ENCODE measurements at regions not wholly inside any gene's neighbourhood (a gene's known extent, or its start where the extent isn't known, plus 50 kb on each side); places are given as distances from the start of the nearest gene placed in this dataset.

DNA sequence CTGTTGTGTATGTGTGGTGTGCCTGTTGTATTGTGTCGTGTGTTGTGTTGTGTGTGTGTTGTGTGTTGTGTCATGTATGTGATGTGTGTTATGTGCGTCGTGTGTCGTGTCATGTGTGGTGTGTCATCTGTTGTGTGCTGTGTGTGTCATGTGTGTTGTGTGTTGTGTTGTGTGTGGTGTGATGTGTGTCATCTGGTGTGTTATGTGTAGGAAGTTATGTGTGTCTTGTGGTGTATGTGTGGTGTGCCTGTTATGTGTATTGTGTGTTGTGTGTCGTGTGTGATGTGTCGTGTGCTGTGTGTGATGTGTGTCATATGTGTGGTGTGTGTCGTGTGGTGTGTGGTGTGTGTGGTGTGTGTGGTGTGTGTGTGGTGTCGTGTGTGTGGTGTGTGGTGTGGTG is 145.2 kb downstream of the DNAJB6 start:
- Histone ChIP-seq H4K20me1 (ENCODE audit: insufficient read depth, low read length, poor library complexity, severe bottlenecking) (no peaks in the 10 kb centered on the region), H3K36me3 (ENCODE audit: insufficient read depth, low read length) (no peaks in the 10 kb centered on the region), H3K27me3 (ENCODE audit: insufficient read depth, low read length, poor library complexity, severe bottlenecking) (no peaks in the 10 kb centered on the region), H3K9me3 (ENCODE audit: insufficient read depth, low read depth, low read length) (no peaks in the 10 kb centered on the region), H3F3A (ENCODE audit: low read depth) (no peaks in the 10 kb centered on the region), H3K9ac (ENCODE audit: low read depth, low read length, poor library complexity, severe bottlenecking) (no peak overlapping the region), H3K9me2 (replicated peaks; ENCODE audit: low read depth, low read length) (no peaks in the 10 kb centered on the region), H3K4me2 (ENCODE audit: low read depth, low read length, poor library complexity, severe bottlenecking) (no peak overlapping the region), H3K4me3 (ENCODE audit: low read length, poor library complexity, severe bottlenecking) (no peak overlapping the region), H3K4me1 (ENCODE audit: insufficient read depth, low read length, poor library complexity, severe bottlenecking) (no peaks in the 10 kb centered on the region), H2AFZ (ENCODE audit: low read length) (no peak overlapping the region), H3K79me2 (ENCODE audit: insufficient read depth, low read length) (no peaks in the 10 kb centered on the region)
- TF ChIP-seq, protein P1, sequence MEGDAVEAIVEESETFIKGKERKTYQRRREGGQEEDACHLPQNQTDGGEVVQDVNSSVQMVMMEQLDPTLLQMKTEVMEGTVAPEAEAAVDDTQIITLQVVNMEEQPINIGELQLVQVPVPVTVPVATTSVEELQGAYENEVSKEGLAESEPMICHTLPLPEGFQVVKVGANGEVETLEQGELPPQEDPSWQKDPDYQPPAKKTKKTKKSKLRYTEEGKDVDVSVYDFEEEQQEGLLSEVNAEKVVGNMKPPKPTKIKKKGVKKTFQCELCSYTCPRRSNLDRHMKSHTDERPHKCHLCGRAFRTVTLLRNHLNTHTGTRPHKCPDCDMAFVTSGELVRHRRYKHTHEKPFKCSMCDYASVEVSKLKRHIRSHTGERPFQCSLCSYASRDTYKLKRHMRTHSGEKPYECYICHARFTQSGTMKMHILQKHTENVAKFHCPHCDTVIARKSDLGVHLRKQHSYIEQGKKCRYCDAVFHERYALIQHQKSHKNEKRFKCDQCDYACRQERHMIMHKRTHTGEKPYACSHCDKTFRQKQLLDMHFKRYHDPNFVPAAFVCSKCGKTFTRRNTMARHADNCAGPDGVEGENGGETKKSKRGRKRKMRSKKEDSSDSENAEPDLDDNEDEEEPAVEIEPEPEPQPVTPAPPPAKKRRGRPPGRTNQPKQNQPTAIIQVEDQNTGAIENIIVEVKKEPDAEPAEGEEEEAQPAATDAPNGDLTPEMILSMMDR (conservative IDR thresholded peaks at IDR 0.05; ENCODE audit: low read length), result no peak
- TF ChIP-seq EZH2phosphoT487 (IDR thresholded peaks at IDR 0.05; ENCODE audit: borderline replicate concordance), result no peak

DNA sequence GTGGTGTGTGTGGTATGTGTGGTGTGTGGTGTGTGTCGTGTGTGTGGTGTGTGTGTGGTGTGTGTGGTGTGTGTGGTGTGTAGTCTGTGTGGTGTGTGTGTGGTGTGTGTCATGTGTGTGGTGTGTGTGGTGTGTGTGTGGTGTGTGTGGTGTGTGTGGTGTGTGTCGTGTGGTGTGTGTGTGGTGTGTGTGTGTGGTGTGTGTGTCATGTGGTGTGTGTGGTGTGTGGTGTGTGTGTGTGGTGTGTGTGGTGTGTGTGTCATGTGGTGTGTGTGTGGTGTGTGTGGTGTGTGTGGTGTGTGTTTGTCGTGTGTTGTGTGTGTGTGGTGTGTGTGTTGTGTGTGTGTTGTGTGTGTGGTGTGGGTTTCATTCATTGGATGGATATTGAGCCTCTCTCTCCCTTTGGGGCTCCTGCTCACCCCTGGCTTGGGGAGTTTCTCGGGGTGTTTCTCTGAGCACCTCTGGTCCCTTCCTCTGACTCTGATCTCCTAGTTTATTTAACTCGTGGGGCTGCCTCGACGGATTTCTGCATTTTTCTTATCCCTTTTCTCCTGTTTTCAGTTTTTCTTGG is 145.8 kb downstream of the DNAJB6 start:
- no peak overlapping the region for H3K4me3 ChIP-seq (ENCODE audit: low read length, poor library complexity, severe bottlenecking)
- H3K36me3 ChIP-seq (ENCODE audit: insufficient read depth, low read length), result no peaks in the 10 kb centered on the region
- no peak overlapping the region for H3K4me2 ChIP-seq (ENCODE audit: low read depth, low read length, poor library complexity, severe bottlenecking)
- H2AFZ ChIP-seq (ENCODE audit: low read length), result no peak overlapping the region
- H3F3A ChIP-seq (ENCODE audit: low read depth), result no peaks in the 10 kb centered on the region
- H3K9ac ChIP-seq (ENCODE audit: low read depth, low read length, poor library complexity, severe bottlenecking), result no peak overlapping the region
- no peaks in the 10 kb centered on the region for H4K20me1 ChIP-seq (ENCODE audit: insufficient read depth, low read length, poor library complexity, severe bottlenecking)
- H3K4me1 ChIP-seq (ENCODE audit: insufficient read depth, low read length, poor library complexity, severe bottlenecking), result no peaks in the 10 kb centered on the region
- no peaks in the 10 kb centered on the region for H3K9me3 ChIP-seq (ENCODE audit: insufficient read depth, low read depth, low read length)
- H3K9me2 ChIP-seq (replicated peaks; ENCODE audit: low read depth, low read length), result no peaks in the 10 kb centered on the region
- H3K79me2 ChIP-seq (ENCODE audit: insufficient read depth, low read length), result no peaks in the 10 kb centered on the region
- no peaks in the 10 kb centered on the region for H3K27me3 ChIP-seq (ENCODE audit: insufficient read depth, low read length, poor library complexity, severe bottlenecking)
- TF ChIP-seq EZH2phosphoT487 (IDR thresholded peaks at IDR 0.05; ENCODE audit: borderline replicate concordance), result no peak
- TF ChIP-seq, protein P1 (conservative IDR thresholded peaks at IDR 0.05; ENCODE audit: low read length), result no peak

DNA sequence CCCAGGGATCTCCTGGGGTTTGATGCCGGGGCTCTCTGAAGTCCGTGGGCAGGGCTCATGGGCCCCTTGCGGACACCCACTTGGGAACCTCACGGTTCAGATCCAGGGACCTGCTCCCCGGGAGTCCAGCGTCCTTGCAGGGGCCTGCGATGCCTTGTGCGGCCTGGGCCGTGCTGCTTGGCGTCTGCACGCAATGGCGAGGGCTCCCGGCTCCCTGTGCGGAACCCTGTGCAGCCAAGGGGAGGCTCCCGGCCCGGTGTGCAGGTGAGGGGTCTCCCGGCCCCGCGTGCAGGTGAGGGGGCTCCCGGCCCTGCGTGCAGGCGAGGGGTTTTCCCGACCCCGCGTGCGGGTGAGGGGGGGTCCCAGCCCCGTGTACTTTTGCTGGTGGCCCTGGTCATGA is 146.7 kb downstream of the DNAJB6 start:
- H3K4me1 ChIP-seq (ENCODE audit: insufficient read depth, low read length, poor library complexity, severe bottlenecking), result no peaks in the 10 kb centered on the region
- H4K20me1 ChIP-seq (ENCODE audit: insufficient read depth, low read length, poor library complexity, severe bottlenecking), result no peaks in the 10 kb centered on the region
- no peak overlapping the region for H3K4me3 ChIP-seq (ENCODE audit: low read length, poor library complexity, severe bottlenecking)
- H3F3A ChIP-seq (ENCODE audit: low read depth), result no peaks in the 10 kb centered on the region
- H2AFZ ChIP-seq (ENCODE audit: low read length), result no peak overlapping the region
- H3K9me3 ChIP-seq (ENCODE audit: insufficient read depth, low read depth, low read length), result no peaks in the 10 kb centered on the region
- no peaks in the 10 kb centered on the region for H3K36me3 ChIP-seq (ENCODE audit: insufficient read depth, low read length)
- no peak overlapping the region for H3K4me2 ChIP-seq (ENCODE audit: low read depth, low read length, poor library complexity, severe bottlenecking)
- no peak overlapping the region for H3K9ac ChIP-seq (ENCODE audit: low read depth, low read length, poor library complexity, severe bottlenecking)
- TF ChIP-seq, protein P1 (conservative IDR thresholded peaks at IDR 0.05; ENCODE audit: low read length), result no peak
- no peak for TF ChIP-seq EZH2phosphoT487 (IDR thresholded peaks at IDR 0.05; ENCODE audit: borderline replicate concordance)
- no peaks in the 10 kb centered on the region for H3K79me2 ChIP-seq (ENCODE audit: insufficient read depth, low read length)
- H3K9me2 ChIP-seq (replicated peaks; ENCODE audit: low read depth, low read length), result no peaks in the 10 kb centered on the region
- H3K27me3 ChIP-seq (ENCODE audit: insufficient read depth, low read length, poor library complexity, severe bottlenecking), result no peaks in the 10 kb centered on the region

Data from Loucy (cell line).